Retinal pigment epithelial cell (primary cell): ENCODE measurements at regions not wholly inside any gene's neighbourhood (a gene's known extent, or its start where the extent isn't known, plus 50 kb on each side); places are given as distances from the start of the nearest gene placed in this dataset.

Source experiments
- DNase-seq: peaks from one replicate; pipeline ENCODE4 v3.0.0-alpha.2; 2010; ENCODE audit warnings: low read depth
- H3K4me3 ChIP-seq: 2 replicates; pipeline ENCODE4 v1.5.1; 2011; ENCODE audit warnings: mild to moderate bottlenecking, low read length, control low read depth, moderate library complexity
- TF ChIP-seq, protein P1 (sequence below): conservative IDR thresholded peaks from 2 replicates; pipeline ENCODE4 v1.5.1; 2011; ENCODE audit warnings: low read depth, low read length, control low read depth, inconsistent platforms

DNA sequence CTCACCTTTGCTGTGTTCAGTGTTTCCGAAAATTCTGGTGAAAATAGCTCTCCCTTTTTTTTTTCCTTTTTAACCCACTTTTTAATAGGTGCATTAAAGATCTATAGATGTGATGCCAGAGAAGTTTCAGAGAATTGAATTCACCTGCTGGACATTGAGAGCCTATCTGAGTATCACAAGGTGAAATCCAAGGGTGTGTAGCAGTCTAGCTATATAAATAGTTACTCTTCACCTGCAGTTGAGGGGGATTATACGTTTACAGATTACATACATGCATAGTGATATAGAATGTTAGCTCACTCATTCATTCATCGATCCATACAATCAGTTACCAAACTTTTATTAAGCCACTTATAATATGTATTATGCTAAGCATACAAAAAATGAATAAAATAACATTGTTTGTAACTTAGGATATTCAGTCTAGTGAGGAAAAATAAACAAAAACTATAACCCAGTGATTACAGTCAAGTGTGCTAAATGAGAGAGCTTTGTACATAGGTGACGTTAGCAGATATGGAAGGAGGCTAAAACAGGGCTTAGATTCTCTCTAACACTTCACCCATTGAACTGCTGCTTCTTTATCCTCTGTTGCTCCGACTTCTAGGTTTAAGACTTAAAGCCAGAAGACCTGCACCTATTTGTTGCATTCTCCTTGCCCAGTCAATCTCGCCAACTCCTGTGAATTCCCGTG, 769.0 kb downstream of the STIM2 start:
- H3K4me3 ChIP-seq: no peak overlapping the region
- TF ChIP-seq, protein P1, sequence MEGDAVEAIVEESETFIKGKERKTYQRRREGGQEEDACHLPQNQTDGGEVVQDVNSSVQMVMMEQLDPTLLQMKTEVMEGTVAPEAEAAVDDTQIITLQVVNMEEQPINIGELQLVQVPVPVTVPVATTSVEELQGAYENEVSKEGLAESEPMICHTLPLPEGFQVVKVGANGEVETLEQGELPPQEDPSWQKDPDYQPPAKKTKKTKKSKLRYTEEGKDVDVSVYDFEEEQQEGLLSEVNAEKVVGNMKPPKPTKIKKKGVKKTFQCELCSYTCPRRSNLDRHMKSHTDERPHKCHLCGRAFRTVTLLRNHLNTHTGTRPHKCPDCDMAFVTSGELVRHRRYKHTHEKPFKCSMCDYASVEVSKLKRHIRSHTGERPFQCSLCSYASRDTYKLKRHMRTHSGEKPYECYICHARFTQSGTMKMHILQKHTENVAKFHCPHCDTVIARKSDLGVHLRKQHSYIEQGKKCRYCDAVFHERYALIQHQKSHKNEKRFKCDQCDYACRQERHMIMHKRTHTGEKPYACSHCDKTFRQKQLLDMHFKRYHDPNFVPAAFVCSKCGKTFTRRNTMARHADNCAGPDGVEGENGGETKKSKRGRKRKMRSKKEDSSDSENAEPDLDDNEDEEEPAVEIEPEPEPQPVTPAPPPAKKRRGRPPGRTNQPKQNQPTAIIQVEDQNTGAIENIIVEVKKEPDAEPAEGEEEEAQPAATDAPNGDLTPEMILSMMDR: no peak
- no peak for DNase-seq

DNA sequence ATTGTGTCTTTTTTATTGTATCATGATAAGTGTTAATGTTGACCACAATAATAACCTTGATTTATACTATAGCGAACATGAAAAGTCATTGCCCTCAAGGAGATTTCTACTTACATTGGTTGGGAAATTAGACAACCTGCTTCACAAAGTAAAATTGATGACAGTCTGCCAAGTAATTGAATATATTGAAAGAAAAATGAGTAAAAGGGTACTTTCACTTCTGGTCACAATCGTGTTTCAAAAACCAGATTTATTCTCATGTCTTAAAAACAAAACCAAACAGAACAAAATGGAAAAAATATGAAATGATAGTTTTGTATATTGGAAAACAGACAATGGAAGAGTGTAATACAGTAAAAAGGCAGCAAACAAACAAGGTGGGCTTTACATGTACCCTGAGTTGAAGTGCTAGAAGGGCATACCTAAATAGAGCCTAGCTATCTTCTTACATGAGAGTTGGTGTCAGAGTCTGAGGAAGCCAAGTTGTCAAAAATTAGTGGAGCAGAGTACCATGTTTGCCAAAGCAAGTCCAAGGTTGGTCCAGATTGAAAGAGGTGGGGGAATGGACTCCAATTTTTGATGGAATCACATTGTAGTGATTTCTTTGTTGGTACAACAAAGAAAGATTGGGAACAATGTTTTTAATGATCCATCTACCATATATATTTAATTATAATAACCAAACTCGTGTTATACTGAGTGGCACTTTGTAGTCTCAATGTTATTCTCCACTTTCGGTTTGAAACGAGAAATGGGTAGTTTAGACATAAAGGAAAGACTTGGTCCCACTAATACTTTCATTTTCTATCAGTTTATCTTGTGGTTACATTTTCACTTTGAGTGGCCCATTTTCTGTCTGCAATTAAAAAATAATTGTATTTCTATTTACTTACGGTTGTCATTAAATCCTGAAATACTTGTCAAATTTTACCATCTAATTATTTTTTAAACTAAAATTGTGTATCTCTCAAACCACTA, 775.6 kb downstream of the STIM2 start:
- H3K4me3 ChIP-seq: no peak overlapping the region
- TF ChIP-seq, protein P1: no peak
- DNase-seq: no peak

DNA sequence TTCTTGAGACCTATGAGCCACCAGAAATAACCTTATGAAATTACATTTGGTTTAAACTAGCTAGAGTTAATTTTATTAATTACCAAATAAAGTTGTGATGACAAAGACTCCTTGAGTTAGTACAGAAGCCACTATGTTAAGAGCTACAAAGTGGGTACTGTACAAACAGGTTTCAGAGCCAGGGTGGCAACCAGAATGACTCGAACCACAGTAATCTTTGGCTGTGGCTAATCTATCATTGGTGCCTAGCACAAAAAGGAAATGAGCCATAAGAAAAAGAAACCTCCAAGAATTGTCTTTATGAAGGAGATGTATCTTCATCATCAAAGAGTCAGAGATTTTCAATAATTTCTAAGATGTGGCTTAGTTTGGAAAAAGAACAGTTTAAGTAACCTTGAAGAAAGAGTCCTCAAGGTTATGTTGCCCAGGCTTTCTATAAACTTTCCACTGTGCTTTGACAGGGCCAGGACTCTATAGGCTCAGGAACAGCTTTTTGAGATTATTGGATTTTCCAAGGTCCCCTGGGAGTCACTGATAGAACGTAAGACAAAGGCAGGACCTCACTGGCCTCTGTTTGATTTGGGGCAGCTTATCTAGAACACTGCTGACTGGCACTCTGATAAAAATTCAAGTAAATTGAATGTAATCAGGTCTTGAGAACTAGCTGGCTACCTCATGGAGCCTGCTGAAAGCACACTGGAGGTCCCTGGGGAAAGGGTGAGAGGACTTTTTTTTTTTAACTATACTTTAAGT, 777.7 kb downstream of the STIM2 start:
- DNase-seq: no peak
- TF ChIP-seq, protein P1: no peak
- no peak overlapping the region for H3K4me3 ChIP-seq

DNA sequence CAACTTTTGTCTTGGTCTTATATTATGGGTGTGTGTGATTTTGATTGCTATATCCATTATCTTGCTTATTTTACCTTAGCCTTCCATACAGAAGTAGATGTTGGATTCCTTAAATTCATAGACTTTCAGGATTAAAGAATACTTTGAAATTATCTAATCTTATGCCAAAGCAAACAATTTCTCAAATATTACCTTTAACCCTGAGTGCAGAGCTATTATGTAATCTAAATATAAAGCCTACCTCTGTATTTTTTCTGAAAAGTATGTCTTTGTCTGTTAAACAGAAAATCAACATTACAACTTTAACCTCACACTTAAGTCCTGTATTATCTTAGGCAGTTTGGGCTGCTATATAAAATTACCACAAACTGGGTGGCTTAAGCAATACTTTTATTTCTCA, 782.5 kb downstream of the STIM2 start:
- no peak overlapping the region for H3K4me3 ChIP-seq
- no peak for DNase-seq
- TF ChIP-seq, protein P1: no peak

DNA sequence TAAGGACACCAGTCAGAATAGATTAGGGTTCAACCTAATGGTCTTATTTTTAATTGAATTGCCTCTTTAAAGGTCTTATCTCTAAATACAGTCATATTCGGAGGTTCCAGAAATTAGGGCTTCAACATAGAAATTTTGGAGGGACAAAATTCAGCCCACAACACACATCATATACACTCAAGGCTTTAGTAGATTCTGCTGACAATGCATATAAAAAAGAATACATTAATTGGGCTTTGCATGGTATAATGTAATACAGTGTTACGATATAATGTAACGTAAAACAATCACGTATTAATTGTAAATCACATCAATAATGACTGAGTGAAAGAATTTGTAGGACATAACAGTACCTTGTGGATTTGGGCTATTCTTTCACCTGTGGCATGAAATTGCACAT, 787.8 kb downstream of the STIM2 start:
- H3K4me3 ChIP-seq: no peak overlapping the region
- TF ChIP-seq, protein P1: no peak
- DNase-seq: no peak

DNA sequence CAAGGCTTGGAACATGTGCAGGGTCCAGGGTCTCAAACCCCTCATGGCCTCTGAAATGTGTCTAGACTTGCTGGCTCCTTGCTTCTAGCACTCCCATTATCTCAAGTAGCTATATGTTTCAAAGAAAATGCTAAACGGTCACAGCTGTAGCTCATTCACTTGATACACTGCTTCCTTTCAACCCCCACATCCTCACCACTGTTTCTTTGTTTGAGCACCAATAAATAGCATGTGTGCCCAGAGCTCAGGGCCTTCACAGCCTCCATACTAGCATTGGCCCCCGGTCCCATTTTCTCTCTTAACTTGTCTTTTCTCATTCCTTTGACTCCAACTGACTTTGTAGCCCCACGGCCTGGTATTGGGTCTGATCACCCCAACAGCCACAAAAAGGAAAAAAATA, 801.8 kb downstream of the STIM2 start:
- H3K4me3 ChIP-seq: no peak overlapping the region
- TF ChIP-seq, protein P1: no peak
- DNase-seq: no peak
